HG03060 (cell line): ENCODE measurements at regions not wholly inside any gene's neighbourhood (a gene's known extent, or its start where the extent isn't known, plus 50 kb on each side); places are given as distances from the start of the nearest gene placed in this dataset.

Experiments used
- ATAC-seq: cut with Tn5 transposase; IDR thresholded peaks from one replicate; pipeline ENCODE4 v1.9.1; 2021; ENCODE audit warnings: low read depth, moderate number of reproducible peaks; ENCODE audit not compliant: unreplicated experiment

- ATAC-seq, result no peak
Measured at GRCh38 chr2:220240641-220241040, 613.2 kb downstream of the SLC4A3 start.

DNA sequence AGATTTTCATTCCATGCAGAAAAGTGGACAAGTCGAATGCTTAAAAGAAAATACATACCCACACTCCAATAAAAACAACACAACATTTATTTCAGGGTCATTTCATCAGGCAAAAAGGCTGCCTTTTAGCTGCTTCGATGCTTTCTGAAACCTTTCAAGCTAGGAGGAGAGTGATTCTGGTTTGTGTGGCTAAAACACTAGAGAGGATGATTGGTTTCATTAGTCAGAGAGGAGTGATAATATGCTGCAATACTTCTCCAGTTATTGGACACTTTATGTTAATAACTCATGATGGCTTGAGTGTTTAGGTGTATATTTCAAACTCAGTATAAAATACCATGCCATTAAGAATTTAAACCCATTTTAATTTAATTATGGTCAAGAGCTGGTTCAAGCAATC lies 614.0 kb downstream of the SLC4A3 start:
- no peak for ATAC-seq

GRCh38 chr2:220243571-220243970 lies 616.1 kb downstream of the SLC4A3 start:
- ATAC-seq, result no peak

DNA sequence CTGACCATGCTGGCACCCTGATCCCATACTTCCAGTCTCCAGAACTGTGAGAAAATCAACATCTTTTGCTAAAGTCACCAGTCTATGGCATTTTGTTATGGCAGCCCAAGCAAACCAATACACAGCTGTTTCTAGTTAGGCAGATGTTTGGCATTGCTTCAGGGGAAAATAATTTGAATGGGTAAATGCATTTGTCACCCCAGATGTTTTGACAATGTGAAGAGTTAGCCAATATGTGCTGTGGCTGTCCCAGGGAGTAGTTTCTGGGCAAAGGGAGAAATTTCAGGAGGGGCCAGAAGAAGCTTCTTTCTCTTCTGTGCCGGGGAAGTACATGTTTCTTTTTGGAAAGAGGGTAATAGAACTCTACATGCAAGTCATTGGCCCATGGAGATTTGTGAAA lies 619.0 kb downstream of the SLC4A3 start:
- ATAC-seq, result no peak

DNA sequence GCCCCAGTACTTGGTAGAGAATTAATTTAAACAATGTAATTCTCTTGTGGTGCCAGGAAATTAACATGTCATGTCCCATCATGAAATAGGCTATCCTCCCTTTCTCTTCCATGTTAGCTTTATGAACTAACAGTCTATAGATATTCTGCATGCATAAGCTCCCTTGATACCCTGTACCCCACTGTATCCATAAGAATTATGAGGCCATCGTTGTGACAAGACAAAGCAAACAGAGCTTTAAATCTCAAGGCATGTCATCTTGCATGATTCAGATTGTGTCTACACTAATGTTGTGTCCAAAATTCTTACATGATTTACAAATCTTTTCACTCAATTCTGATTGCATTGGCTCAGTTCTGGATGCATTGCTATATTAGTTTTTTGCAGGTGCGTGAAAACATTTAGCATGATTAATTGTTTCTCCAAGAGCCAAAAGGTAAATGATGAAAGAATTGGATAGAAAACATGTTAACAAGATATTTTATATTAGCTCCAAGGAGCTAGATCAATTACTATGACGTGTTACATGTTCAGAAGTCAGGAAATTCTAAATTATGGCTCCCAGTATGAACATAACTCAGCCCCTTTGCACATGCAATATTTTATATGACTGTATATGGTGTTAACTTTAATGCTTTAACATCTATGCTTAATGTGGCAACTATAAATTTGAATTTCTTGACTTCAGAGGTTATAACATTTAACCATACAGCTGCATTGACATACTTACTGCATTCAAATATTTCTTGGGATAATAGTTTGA lies 620.3 kb downstream of the SLC4A3 start:
- ATAC-seq, result no peak

DNA sequence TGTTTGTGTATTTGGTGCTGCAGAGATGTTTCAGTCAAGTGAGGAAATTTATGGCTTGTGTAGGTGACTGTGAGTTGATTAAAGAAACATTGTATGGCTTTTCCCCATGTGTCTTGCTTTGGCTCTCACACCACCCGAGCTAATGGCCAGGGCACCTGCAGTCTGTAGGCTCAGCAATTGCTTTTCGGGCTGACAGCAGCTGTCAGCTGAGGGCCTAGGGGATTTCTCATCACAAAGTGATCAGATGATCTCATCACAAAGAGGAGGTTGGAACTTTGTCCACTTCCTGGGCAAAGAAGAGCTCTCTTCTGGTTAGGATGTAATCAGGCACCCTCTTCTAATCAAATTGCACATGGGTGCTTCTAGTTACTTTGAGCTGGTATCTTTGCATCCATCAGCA lies 632.2 kb downstream of the SLC4A3 start:
- no peak for ATAC-seq

DNA sequence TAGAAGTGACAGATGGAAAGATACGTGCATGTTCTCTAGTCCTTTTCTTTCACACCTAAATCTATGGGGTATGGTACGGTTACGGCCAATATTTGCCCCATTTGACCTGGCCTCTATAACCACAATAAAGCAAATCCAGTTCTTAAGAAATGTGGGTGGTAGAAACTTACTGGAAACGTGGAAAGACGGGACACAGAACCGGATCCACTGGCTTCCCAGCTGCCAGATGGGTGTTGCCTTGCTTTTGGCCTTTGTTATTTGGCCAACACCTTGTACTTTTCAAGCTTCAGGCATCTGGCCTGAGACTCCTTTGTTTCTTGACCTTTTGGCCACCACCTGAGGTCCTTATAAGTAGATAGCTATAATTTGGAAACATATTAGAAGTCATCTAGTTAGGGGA lies 635.9 kb downstream of the SLC4A3 start:
- ATAC-seq, result no peak

GRCh38 chr2:220269367-220269766 lies 641.9 kb downstream of the SLC4A3 start:
- no peak for ATAC-seq

DNA sequence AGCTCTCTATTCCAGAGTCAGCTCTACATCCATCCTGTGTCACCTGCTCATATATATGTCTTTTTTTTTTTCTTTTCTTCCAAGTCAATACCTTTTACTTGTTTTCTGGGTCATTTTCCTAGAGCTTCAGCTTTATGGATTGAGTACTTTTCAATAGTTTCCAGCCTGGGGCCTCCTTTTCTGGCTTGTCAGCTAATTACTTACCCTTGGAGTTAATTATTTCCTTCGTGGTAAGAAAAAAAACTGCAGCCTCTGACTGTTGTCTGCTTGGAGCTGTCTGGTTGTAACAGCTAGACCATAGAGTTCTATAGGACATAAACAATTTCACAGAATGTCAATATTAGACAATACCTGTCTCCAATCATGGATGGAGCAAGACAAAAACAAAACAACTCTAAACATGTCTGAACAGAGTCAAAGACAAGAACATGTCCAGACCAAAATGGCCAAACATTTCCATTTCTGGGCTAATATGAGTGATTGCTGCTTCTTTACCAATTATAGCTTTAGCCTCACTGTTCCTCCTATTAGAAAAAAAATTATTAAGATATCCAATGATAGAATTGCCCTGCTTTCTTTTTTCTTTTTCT lies 643.1 kb downstream of the SLC4A3 start:
- ATAC-seq, result no peak

- no peak for ATAC-seq
Measured at GRCh38 chr2:220272656-220273055, 645.2 kb downstream of the SLC4A3 start.

DNA sequence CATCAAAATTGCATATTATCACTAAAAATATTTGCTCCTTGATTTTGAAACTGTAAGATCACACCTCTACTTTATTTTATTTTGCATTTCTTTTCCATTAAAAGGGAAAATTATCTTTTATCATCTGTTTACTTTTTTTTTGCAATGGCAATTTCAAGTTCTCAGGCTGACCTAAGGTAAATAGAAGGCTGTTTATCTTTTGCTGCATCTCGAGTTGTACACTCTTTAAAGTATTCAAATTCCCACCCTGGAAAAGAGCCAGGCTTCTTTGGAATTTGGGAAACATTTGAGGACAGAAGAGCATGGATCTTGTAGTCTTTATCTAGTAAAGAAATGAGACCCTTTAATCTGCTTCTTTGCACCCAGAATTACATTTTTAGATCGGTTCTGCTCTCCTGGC lies 645.7 kb downstream of the SLC4A3 start:
- no peak for ATAC-seq

GRCh38 chr2:220275454-220275853 lies 648.0 kb downstream of the SLC4A3 start:
- ATAC-seq, result no peak

- no peak for ATAC-seq
Measured at GRCh38 chr2:220276741-220277444, 649.5 kb downstream of the SLC4A3 start.

GRCh38 chr2:220277445-220277975 lies 650.1 kb downstream of the SLC4A3 start:
- no peak for ATAC-seq

GRCh38 chr2:220278022-220278421 lies 650.6 kb downstream of the SLC4A3 start:
- ATAC-seq, result no peak

GRCh38 chr2:220279372-220279771 lies 651.9 kb downstream of the SLC4A3 start:
- ATAC-seq, result no peak

GRCh38 chr2:220279840-220280239 lies 652.4 kb downstream of the SLC4A3 start:
- ATAC-seq, result no peak

GRCh38 chr2:220280736-220281135 lies 653.3 kb downstream of the SLC4A3 start:
- no peak for ATAC-seq

- no peak for ATAC-seq
Measured at GRCh38 chr2:220281771-220282170, 654.3 kb downstream of the SLC4A3 start.

DNA sequence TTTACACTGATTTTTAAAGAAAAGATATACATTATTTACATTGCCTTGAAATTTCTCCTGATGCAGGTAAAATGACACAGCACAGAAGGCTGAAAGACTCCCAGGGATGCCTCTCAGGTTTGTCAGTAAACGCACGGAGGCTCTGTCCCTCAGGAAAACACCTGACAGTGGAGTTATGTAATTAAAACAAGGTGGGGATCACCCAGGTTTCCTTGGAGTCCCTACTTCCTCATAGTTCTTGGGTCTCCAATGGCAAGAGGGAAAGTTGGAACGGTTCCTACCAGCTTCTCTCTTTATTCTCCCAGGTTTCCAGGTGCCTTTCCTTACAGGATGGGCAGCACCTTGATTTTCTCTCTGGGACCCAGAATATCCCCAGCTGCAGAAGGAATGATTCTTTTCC lies 654.8 kb downstream of the SLC4A3 start:
- no peak for ATAC-seq

GRCh38 chr2:220293966-220294365 lies 666.5 kb downstream of the SLC4A3 start:
- no peak for ATAC-seq

DNA sequence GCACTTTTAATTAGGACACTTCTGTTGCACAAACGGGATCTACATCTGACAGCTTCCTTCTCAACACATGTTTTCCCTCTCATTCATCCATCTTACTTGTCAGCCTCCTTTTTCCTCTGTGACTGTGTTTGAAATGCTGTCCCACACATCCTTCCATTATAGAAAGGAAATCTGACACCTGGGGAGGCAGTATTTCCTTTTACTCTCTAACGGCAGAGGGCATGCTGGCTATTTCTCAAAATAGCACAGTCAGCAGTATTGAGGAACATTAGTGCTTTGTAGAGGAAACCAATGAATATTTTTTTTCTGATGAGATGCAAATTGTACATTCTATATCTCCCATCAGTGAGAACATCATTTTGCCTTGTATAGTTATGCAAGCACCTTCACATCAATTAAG lies 668.7 kb downstream of the SLC4A3 start:
- no peak for ATAC-seq
